Thyroid gland (tissue), 4 donors: ENCODE measurements at regions not wholly inside any gene's neighbourhood (a gene's known extent, or its start where the extent isn't known, plus 50 kb on each side); places are given as distances from the start of the nearest gene placed in this dataset.

Experiments
- CTCF ChIP-seq, 6 experiments: fragments of 200-600 bp in 3 of 6; fragments of 450-650 bp in 3 of 6; sonication (generic) in 3 of 6; IDR thresholded peaks; one replicate each; pipeline ENCODE4 v1.5.1; 2016 to 2019; ENCODE audit warnings: antibody characterized with exemption in 6 of 6, mild to moderate bottlenecking in 2 of 6, inconsistent platforms in 1 of 6, moderate library complexity in 1 of 6
- POLR2A ChIP-seq, 2 donors: fragments of 450-650 bp; IDR thresholded peaks; one replicate each; pipeline ENCODE4 v1.6.1; 2017; ENCODE audit warnings: antibody characterized with exemption in 2 of 2, mild to moderate bottlenecking in 2 of 2, moderate library complexity in 1 of 2

- TF ChIP-seq CTCF (IDR thresholded peaks at IDR 0.05) (no peak), POLR2A (IDR thresholded peaks at IDR 0.05) (no peak)
Measured at GRCh38 chr13:102466610-102467190, 64.9 kb upstream of the FGF14 start.
